Neural cell (in vitro differentiated cells): ENCODE measurements at regions not wholly inside any gene's neighbourhood (a gene's known extent, or its start where the extent isn't known, plus 50 kb on each side); places are given as distances from the start of the nearest gene placed in this dataset.

ENCODE experiments used
- H2AFZ ChIP-seq: fragments of 200-600, 300-800 bp; sonication (generic), shearing (Covaris generic); 2 replicates; pipeline ENCODE4 v1.6.0; 2014; ENCODE audit warnings: low read depth, mild to moderate bottlenecking, antibody characterized with exemption, low read length, moderate library complexity
- H3F3A ChIP-seq: fragments of 200-600 bp; shearing (Covaris generic); 2 replicates; pipeline ENCODE4 v1.6.1; 2016; ENCODE audit warnings: mild to moderate bottlenecking, moderate library complexity, mixed read lengths, antibody characterized with exemption, low read length; ENCODE audit not compliant: insufficient read depth, poor library complexity, severe bottlenecking
- H3K27ac ChIP-seq: fragments of 200-600, 300-800 bp; sonication (generic), shearing (Covaris generic); 2 replicates; pipeline ENCODE4 v1.5.1; 2014; ENCODE audit warnings: mild to moderate bottlenecking, low read length, moderate library complexity
- H3K27me3 ChIP-seq: fragments of 300-800, 200-600 bp; sonication (generic), shearing (Covaris generic); 2 replicates; pipeline ENCODE4 v1.6.0; 2014; ENCODE audit warnings: mild to moderate bottlenecking, low read depth, low read length, moderate library complexity; ENCODE audit not compliant: insufficient read depth
- H3K36me3 ChIP-seq: fragments of 300-800, 200-600 bp; sonication (generic), shearing (Covaris generic); 2 replicates; pipeline ENCODE4 v1.5.1; 2014; ENCODE audit warnings: mild to moderate bottlenecking, antibody characterized with exemption, low read length, moderate library complexity; ENCODE audit not compliant: insufficient read depth
- H3K4me2 ChIP-seq: fragments of 300-800, 200-600 bp; sonication (generic), shearing (Covaris generic); 2 replicates; pipeline ENCODE4 v1.6.0; 2014; ENCODE audit warnings: mild to moderate bottlenecking, low read length
- H3K4me3 ChIP-seq: fragments of 300-800, 200-600 bp; sonication (generic), shearing (Covaris generic); 2 replicates; pipeline ENCODE4 v1.5.1; 2014; ENCODE audit warnings: mild to moderate bottlenecking, low read length, moderate library complexity
- H3K79me2 ChIP-seq: fragments of 200-600 bp; shearing (Covaris generic); replicated peaks from 2 replicates; pipeline ENCODE4 v1.6.0; 2014; ENCODE audit warnings: mild to moderate bottlenecking, low read length, moderate library complexity; ENCODE audit not compliant: insufficient read depth
- H3K9ac ChIP-seq: fragments of 300-800, 200-600 bp; sonication (generic), shearing (Covaris generic); 2 replicates; pipeline ENCODE4 v1.6.1; 2016; ENCODE audit warnings: mild to moderate bottlenecking, low read length, mixed read lengths
- H3K9me2 ChIP-seq: fragments of 200-600 bp; shearing (Covaris generic); 2 replicates; pipeline ENCODE4 v1.6.1; 2016; ENCODE audit warnings: mild to moderate bottlenecking, low read length, mixed read lengths; ENCODE audit not compliant: insufficient read depth
- H3K9me3 ChIP-seq: fragments of 200-600, 300-800 bp; sonication (generic), shearing (Covaris generic); 2 replicates; pipeline ENCODE4 v1.6.1; 2016; ENCODE audit warnings: mild to moderate bottlenecking, mixed run types, low read length, moderate library complexity, mixed read lengths
- H4K20me1 ChIP-seq: fragments of 200-600 bp; shearing (Covaris generic); 2 replicates; pipeline ENCODE4 v1.6.1; 2016; ENCODE audit warnings: mild to moderate bottlenecking, mixed run types; ENCODE audit not compliant: insufficient read depth
- CTCF ChIP-seq: fragments of 450-650 bp; IDR thresholded peaks from 2 replicates; pipeline ENCODE4 v1.5.1; 2014; ENCODE audit warnings: antibody characterized with exemption, mild to moderate bottlenecking, moderate library complexity; ENCODE audit not compliant: poor library complexity, severe bottlenecking
- EP300 ChIP-seq: fragments of 450-650 bp; conservative IDR thresholded peaks from 2 replicates; pipeline ENCODE4 v1.6.1; 2014; ENCODE audit warnings: antibody characterized with exemption, mild to moderate bottlenecking, moderate library complexity; ENCODE audit not compliant: poor library complexity, severe bottlenecking
- EZH2 ChIP-seq: fragments of 200-600, 300-800 bp; shearing (Covaris generic), sonication (generic); IDR thresholded peaks from 2 replicates; pipeline ENCODE4 v1.6.1; 2014; ENCODE audit warnings: antibody characterized with exemption, low read length, borderline replicate concordance, mild to moderate bottlenecking; ENCODE audit not compliant: insufficient read depth, poor library complexity, severe bottlenecking
- MXI1 ChIP-seq: fragments of 450-650 bp; conservative IDR thresholded peaks from 2 replicates; pipeline ENCODE4 v1.6.1; 2014; ENCODE audit warnings: antibody characterized with exemption, mild to moderate bottlenecking; ENCODE audit not compliant: poor library complexity, severe bottlenecking
- POLR2AphosphoS5 ChIP-seq: IDR thresholded peaks from 2 replicates; pipeline ENCODE4 v1.6.1; 2012
- RAD21 ChIP-seq: fragments of 450-650 bp; conservative IDR thresholded peaks from 2 replicates; pipeline ENCODE4 v1.6.1; 2014; ENCODE audit warnings: antibody characterized with exemption, mild to moderate bottlenecking, moderate library complexity
- REST ChIP-seq: IDR thresholded peaks from 2 replicates; pipeline ENCODE4 v1.6.1; 2012; ENCODE audit warnings: borderline replicate concordance
- SMC3 ChIP-seq: fragments of 450-650 bp; conservative IDR thresholded peaks from 2 replicates; pipeline ENCODE4 v1.6.1; 2014; ENCODE audit warnings: antibody characterized with exemption, mild to moderate bottlenecking, moderate library complexity; ENCODE audit not compliant: poor library complexity
- TAF1 ChIP-seq: IDR thresholded peaks from 2 replicates; pipeline ENCODE4 v1.6.1; 2012; ENCODE audit warnings: low read depth

DNA sequence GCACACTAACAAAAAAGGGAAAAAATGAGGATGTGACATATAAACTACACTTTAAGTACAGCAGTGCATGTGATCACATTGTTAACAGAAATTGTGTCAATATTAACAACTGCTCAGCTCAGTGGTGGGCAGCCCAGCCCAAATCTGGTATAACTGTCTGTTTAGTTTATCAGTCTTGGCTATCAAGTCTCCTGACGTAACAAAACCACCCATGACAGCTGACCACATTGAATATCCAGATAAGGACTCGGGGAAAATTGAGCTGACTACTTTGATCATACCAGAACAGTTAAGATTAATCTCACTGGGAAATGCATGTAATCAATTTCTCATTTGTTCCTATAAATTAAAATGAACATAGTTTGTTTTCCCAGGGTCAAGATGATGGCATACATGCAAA, 396.6 kb downstream of the SNAPC1 start:
- no peaks in the 10 kb centered on the region for H3K9me3 ChIP-seq
- no peaks in the 10 kb centered on the region for H3F3A ChIP-seq
- H3K79me2 ChIP-seq, result no peaks in the 10 kb centered on the region
- no peaks in the 10 kb centered on the region for H4K20me1 ChIP-seq
- no peak overlapping the region for H3K9ac ChIP-seq
- no peak overlapping the region for H3K27ac ChIP-seq
- no peaks in the 10 kb centered on the region for H3K36me3 ChIP-seq
- no peak for TF ChIP-seq EP300
- no peak overlapping the region for H2AFZ ChIP-seq
- H3K4me3 ChIP-seq, result no peak overlapping the region
- H3K9me2 ChIP-seq, result no peaks in the 10 kb centered on the region
- no peak overlapping the region for H3K4me2 ChIP-seq
- H3K27me3 ChIP-seq, result no peaks in the 10 kb centered on the region

GRCh38 chr14:62159314-62159713, 397.1 kb downstream of the SNAPC1 start:
- Histone ChIP-seq H3K4me2 (no peak overlapping the region), H3K9me2 (no peaks in the 10 kb centered on the region), H3K27me3 (no peaks in the 10 kb centered on the region), H3K4me3 (no peak overlapping the region), H3K27ac (no peak overlapping the region), H2AFZ (no peak overlapping the region), H4K20me1 (no peaks in the 10 kb centered on the region), H3F3A (no peaks in the 10 kb centered on the region), H3K9me3 (no peaks in the 10 kb centered on the region), H3K36me3 (no peaks in the 10 kb centered on the region), H3K9ac (no peak overlapping the region), H3K79me2 (no peaks in the 10 kb centered on the region)
- TF ChIP-seq SMC3 (no peak), EP300 (no peak), REST (no peak), CTCF (no peak), MXI1 (no peak), RAD21 (no peak), EZH2 (no peak), POLR2AphosphoS5 (no peak), TAF1 (no peak)

- Histone ChIP-seq H3F3A (no peaks in the 10 kb centered on the region), H3K36me3 (no peaks in the 10 kb centered on the region), H3K27ac (no peak overlapping the region), H3K27me3 (no peaks in the 10 kb centered on the region), H3K9ac (no peak overlapping the region), H4K20me1 (no peaks in the 10 kb centered on the region), H3K4me3 (no peak overlapping the region), H3K4me2 (no peak overlapping the region), H3K9me3 (no peaks in the 10 kb centered on the region), H3K9me2 (no peaks in the 10 kb centered on the region), H2AFZ (no peak overlapping the region), H3K79me2 (no peaks in the 10 kb centered on the region)
- TF ChIP-seq EZH2 (no peak), RAD21 (peak; percentile 94), CTCF (peak; percentile 92), SMC3 (peak; percentile 93), REST (no peak)
Measured at GRCh38 chr14:62162998-62163589, 400.9 kb downstream of the SNAPC1 start.
